ENCODE measurements at regions not wholly inside any gene's neighbourhood (a gene's known extent, or its start where the extent isn't known, plus 50 kb on each side); places are given as distances from the start of the nearest gene placed in this dataset.

DNA sequence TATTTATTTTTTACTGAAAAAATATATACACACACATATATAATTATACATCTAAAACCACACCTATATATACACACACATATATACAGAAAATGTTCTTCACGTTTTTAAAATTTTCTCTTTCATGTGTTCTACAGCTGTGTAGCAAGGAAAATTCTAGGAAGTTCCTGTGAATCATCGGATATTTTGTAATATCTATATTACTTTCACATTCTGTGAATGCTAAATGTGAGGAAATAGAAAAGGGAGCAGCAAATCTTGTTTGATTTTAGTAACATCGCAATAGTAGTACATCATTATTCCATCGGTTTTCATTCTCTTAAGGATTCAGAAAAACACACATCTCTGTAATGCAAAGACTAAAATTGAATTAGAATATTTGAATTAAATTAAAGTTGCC is 836.8 kb upstream of the NECTIN3 start:
- no peak for DNase-seq (ENCODE audit: low read depth)

DNA sequence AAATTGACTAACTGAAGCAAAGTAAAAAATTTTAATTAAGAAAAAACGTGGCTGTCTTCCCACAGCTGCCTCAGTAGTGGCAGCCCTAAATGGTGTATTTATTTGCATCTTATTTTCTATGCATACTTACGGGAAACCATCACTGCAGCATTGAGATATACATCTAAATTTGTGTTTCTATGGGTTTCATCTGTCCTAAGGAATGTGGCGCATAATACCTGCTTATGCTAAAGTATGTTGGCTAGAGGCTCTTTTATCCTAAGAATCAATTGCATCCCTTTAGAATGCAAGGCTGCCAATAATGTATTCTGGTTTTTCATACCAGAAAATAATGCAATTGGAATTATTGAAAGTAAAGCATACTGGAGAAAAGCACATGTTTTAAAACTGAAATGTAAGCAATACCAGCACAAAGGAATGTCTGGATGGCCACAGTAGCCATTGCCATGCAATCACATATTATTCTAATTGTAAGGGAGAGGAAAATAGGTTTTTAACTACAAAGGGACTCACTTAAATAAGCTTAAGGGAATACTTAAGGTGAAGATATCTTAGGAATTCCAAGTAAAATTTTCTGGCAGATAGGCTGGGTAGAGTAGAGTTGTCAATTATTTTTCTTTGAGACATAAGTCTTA is 834.5 kb upstream of the NECTIN3 start:
- no peak for DNase-seq (ENCODE audit: low read depth)

DNA sequence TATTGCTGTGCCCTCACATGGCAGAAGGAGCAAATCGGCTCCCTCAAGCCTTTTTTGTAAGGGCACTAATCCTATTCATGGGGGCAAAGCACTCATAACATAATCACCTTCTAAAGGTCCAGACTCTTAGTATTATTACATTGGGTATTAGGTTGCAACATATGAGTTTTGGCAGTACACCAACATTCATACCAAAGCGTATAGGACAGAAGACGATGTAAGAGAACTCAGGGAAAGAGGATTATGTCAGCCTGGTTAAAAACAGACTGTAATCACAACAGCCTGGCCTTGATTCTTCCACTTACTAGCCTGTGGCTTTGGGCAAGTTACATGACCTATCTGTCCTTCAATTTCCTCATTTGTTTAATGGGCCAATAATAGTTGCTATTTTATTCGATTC is 828.5 kb upstream of the NECTIN3 start:
- no peak for DNase-seq (ENCODE audit: low read depth)

DNA sequence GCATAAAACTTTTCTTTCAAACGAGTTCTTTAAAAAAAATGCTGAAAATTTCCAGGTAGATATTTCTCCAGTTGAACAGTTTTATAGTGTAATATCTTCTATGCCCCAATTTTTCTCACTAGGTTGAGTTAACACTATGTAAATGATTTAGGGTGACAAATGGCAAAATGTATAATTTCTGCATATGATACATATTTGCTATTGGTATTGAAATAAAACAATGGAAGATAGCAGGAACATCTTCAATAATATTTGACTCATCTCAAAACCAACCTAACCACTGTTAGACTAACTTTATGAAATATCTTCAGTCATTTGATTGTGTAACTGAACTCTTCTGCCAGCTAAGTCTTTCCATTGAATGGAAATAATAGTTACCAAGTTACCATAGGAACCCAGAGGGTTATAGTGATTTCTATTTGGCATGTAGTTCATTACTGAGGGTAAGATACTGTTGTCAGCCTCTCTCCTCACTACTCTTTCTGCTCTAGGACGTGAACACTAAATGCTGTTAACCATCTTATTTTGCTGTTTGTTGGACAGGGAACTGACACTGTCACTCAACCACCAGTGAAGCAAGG is 824.7 kb upstream of the NECTIN3 start:
- DNase-seq (ENCODE audit: low read depth), result no peak

DNA sequence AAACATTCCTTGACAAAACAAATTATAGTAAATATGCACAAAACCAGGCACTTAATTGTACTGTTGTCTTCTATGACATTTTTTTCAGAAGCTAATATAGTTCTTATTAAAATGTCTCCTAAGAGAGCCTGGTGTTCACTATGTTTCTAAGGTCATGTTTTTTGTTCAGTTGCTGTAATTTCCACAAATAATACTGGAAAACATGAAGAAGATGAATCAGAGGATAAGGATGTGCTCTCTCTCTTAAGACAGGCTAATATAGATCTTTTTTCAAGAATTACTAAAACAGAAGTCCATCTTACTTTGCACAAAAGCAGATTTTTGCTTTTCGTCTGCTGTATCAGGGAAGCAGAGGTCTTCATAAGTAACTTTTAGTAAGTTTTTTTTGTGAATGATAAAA is 823.0 kb upstream of the NECTIN3 start:
- DNase-seq (ENCODE audit: low read depth), result no peak

DNA sequence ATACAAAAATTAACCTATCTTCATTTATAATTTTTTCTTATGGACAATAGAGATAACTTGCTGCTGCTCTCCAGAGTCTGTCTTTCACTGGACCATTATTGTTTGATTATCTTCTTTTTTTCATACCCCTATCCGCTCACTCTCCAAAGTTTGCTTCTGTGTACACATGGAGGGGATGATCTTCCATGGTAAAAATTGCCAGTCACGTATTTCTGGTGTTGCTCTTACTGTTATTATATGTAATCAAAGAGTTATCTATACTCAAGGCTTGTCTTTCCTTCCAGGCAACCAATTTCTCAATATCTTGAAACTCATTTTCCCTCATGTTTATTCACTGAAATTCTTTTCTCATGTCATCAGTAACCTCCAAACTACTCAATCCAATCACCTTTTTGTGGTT is 817.8 kb upstream of the NECTIN3 start:
- DNase-seq (ENCODE audit: low read depth), result no peak

DNA sequence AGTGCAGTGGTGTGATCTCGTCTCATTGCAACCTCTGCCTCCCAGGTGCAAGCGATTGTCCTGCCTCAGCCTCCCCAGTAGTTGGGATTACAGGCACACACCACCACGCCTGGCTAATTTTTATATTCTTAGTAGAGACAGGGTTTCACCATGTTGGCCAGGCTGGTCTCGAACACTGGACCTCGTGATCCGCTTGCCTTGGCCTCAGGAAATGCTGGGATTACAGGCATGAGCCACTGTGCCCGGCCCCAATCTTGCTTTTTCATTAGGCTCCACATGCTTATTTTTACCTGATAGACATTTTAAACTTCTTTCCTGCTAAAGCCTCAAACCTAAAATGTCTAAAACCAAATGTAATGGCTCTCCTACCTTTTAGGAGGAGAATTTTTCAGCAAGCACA is 817.0 kb upstream of the NECTIN3 start:
- DNase-seq (ENCODE audit: low read depth), result no peak

DNA sequence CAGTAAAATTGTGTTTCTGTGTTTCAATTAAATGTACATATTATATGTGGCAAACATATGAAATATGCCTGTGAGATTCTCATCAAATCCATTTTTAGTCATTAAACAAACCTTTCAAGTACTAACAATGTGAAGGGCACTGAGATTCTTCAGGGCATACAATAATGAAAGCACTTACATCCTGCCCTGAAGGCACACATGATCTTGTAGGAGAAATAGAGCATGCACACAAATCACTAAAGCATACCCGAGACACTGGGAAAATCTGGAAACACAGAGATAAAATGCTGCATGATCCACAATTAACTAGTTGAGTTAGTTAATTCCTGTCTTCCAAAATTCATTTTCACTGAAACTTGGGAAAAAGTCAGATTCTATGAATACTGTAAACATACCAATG is 810.5 kb upstream of the NECTIN3 start:
- DNase-seq (ENCODE audit: low read depth), result no peak

DNA sequence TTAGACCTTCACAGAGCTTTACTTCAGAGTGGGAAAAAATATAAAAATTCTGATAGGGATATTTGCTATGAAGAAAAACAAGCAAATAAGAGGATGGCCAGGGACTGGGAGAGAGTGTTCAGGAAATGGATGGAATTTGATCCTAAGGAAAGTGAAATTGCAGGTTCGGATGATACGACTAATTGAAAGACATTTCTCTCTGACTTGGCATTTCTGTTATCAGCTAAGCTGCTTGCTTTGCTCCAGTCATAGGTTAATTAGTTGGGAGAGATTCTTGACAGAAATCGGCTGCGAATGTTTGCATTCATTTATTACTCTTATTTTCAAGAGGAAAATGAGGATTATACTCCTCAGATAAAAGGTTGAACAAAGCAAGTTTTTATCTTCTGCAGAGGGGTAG is 808.7 kb upstream of the NECTIN3 start:
- DNase-seq (ENCODE audit: low read depth), result no peak

DNA sequence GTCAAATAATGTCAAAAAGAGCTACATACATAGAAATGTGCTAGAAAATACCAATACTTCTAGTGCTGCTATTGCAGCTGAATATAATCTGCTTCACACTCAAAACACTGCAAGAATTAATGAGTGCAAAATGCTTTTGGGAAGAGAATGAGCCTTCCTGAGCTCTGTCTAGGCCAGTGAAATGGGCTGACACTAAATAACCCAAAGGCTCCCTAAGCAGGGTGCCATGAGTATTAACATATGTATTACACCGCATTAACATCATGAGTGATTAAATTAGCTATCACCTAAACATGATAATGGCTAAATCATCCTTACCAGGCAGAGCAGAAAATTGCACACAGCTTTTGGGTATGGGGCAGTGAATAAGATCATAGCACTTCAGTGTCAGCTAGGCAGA is 806.3 kb upstream of the NECTIN3 start:
- DNase-seq (ENCODE audit: low read depth), result no peak

DNA sequence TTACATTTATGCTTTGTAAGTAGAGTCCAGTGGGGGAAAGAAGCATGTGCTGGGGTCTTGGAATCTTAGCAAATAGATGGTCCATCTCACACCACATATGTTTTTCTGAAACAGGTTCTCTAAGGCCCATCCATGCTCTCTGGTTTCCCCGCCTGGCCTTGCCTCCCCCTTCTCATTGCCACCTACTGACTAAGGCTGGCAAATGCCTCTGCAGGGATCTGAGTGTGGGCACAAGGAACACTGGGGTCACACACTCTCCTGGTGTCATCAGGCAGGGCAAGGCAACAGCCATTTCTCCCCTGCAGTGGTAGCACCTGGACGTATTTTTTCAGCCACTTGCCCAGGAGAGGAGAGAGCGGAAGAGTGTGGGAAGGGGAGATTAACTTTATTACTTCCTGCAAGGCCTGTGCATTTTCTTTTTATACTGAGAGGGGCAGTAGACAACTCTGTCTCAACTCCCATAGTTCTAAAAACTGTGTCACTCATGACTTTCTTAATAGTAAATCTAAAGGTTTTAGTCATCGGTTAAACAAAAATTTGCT is 804.2 kb upstream of the NECTIN3 start:
- no peak for DNase-seq (ENCODE audit: low read depth)

DNA sequence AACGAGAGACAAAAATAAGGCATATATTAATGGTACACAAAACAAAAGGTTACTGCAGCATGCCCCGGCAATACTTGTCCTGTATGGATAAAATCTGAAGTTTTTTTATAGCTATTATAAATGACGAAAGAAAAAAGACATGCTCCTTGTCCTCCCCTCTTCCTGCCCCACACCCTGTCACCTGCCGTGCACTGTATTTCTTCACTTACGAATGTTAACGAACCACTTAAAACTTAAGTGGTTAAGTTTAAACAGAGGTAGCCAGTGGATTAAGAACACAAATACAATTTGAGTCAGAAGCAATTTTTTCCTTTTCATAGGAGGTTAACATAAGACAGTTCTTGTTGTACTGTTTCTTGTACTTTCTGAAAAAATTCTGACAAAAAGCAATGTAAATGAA is 799.1 kb upstream of the NECTIN3 start:
- DNase-seq (ENCODE audit: low read depth), result no peak

DNA sequence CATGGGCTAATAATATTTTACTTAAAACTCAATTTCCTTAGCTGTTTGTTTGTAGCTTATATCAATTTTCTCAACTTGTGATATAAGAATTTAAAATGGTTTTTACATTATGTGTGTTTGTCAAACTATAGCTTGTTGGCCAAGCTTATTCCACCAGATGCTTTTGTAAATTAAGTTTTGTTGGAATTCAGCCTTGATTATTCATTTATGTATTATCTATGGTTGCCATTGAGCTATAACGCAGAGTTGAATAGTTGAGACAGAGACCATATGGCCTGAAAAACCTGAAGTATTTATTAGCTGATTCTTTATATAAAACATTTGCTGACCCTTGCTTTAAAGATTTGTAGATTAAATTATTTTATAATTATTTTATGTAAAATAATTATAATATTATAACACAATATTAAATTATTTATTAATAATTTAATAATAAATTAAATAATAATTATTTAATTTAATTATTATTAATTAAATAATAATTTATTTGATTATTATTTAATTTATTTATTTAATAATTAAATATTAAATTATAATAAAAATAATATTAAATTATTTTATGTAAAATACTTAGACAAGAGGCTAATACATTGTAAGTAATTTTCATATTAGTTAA is 779.6 kb upstream of the NECTIN3 start:
- DNase-seq (ENCODE audit: low read depth), result no peak

DNA sequence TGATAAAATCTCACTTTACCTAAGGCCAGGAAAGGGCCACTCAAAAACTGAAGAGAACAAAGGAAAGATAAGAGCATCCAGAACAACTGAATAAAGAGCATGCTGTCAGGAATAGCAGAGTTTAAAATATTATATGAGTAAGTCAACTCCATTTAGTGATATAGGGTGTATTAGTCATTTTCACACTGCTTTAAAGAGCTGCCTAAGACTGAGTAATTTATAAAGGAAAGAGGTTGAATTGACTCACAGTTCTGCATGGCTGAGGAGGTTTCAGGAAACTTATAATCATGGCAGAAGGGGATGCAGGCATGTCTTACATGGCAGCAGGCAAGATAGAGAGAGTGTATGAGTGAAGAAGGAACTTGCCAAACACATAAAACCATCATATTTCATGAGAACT is 778.0 kb upstream of the NECTIN3 start:
- DNase-seq (ENCODE audit: low read depth), result no peak

DNA sequence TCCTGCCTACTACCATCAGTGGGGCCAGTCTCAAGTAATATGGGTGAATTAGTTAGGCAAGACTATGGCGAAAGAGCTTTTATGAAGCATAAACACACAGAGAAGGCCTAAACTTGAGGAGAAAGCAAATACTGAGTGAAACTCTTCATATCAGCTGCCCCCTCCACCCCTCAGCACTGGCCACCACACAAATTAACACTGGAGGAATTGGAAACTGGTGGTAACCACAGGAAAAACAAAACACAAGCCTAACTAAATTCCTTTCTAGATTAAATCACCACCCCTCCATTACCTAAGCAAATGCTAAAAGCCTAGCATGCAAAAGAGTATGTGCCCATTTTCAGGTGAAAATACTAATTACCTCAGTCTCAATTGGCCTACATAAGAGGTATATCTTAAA is 774.7 kb upstream of the NECTIN3 start:
- no peak for DNase-seq (ENCODE audit: low read depth)

DNA sequence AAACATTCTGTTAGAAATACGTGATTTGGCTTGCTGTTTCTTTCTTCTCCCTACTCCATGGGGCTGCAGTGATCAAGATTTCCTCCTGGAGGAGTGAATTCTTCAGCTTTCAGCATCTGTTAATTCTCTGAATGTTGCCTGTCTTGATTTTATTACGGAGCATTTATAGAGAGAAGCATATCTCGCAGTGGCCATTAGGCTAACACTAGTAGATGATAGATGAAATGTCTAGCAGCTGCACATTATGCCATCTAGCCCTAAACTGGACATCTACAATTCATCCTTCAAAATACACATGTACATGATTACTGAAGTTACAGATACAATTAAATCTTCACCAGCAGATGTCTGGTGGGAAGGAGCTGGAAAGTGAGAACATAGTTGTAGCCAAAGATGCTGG is 769.8 kb upstream of the NECTIN3 start:
- no peak for DNase-seq (ENCODE audit: low read depth)

DNA sequence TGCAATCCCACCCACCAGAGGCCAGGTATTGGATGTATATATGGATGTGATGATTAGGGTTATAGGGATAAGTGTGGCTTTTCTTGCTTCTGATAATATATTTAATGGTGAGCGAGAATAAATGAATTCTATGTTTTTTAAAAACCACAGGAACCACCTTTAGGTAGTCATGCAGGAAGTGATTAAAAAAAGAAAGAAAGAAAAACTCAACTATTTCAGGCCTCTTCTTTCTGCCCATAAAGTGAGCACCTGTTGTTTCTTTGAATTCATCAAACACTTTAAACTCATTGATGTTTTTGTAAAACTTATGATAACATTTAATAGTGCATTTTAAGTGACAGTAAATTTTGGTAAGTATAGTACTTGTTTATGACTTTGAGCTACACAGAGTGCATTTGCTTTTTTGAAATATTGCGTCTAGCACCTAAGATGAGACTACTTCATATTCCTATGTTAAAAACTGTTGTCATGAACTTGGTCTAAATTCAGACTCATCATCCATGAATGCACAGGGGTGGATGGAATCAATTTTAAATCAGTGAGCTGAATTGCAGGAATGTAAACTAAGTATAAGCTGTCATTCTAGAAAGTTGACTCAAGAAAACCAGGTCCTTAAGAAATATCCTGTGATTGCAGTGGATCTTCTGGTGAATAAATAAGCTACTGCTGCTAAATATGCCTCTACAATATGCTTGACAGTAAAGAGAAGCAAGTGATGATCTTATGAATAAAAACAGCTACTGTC is 764.4 kb upstream of the NECTIN3 start:
- DNase-seq (ENCODE audit: low read depth), result no peak

DNA sequence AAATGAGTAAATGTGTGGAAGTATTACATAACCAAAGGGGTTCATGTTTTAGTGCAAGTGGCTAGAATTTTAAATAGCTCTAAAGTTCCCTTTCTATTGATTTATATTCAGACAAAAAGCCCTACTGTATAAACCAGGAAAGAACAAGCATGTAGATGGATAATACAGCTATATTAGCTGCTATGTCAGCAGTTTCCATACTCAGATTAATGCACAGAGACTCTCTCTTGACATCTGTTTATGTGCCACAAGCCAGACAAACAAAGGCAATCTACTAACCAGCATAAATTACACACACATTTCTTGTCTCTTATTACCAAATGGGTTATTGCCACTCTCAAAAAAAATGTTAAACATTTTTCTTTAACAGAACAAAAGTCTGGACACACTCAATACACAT is 760.1 kb upstream of the NECTIN3 start:
- no peak for DNase-seq (ENCODE audit: low read depth)

DNA sequence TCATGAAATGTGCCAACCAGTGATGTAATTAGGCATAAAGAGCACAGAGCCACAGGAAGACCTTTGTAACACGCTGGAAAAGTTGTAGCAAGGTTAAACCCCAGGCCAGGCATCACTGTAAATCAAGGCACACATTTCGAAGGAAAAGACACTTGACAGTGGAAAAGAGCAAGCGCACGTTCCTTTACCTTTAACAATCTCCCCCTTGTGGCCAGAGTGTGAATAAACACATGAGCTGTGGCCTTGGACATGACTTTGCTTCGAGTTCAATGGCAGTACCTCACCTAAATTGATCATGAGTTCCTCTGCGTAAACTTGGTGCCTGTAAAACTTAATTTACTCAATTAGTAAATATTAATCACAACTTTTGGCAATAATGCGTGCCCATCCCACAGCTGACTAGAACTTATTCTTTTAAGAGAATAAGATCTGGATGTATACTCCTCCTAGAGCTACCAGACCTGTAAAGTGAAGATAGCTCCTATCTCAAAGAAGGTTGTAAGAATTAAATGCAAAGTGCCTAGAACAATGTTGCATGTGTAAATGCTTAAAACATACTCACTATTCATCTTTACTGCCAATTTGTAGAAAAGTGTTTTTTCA is 757.0 kb upstream of the NECTIN3 start:
- peak; percentile 19 for DNase-seq (ENCODE audit: low read depth)

DNA sequence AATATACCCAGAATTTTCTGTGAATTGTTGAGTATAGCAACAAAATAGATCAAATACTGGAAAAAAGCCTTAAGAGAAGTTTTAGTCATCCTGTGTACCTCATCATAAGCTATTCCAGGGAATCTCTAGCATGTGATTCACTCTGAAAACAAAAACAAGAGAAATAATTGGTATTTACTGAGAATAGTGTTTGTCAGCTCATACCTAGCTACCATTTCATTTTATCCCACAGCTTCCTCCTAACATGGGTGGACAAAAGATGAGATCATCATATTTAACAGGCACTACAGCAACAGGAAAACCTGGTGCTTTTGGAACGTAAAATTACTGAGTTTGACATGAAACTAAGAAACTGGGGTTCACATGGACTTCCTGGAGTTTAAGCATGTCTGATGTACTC is 753.5 kb upstream of the NECTIN3 start:
- DNase-seq (ENCODE audit: low read depth), result no peak

DNA sequence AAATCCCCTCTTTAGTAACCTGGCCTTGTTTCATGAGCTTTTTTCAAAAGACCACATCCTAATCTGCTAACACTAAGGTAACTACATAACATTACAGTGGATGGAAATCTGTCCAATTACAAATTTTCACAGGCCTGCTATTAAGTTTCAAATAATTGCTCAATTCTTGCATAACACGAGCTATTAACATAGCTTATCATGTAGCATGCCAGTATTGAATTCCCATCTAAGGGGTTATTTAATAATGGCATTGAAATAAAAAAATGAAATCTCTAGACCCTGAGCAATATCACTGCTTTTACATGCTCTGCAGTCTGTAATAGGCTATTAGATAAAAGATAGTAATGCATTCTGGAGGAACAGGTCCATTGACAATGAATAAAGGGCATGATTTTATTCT is 748.3 kb upstream of the NECTIN3 start:
- no peak for DNase-seq (ENCODE audit: low read depth)

DNA sequence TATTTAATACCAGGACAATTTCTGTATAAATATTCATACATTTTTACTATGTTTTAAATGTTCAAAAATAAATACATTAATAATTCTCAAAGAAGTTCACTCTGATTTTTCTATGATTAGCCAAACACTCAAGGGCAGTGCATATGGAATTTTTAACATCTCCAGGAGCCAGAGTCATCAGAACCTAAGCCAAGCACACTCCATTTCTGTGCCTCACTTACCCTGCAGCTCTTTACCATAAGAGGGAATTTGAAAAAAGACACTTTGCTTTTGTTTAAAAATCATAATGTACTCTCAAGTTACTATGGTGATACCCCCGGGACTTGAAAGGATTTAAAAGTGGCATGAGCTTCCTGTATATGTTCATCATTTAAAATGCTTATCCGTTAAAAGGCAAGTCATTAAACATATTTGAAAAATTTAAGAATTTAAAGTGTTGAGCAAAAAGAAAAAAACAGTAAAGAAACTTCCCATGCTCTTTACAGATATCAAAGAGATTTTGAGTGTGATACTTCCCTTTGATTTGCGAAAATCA is 747.4 kb upstream of the NECTIN3 start:
- DNase-seq (ENCODE audit: low read depth), result no peak

All from stimulated activated CD8-positive, alpha-beta memory T cell treated with anti-CD3 and anti-CD28 coated beads, Interleukin-15, amount 100 ng/mL, for 1 hour (primary cell).